ENCODE measurements at regions not wholly inside any gene's neighbourhood (a gene's known extent, or its start where the extent isn't known, plus 50 kb on each side); places are given as distances from the start of the nearest gene placed in this dataset.
"Not testable (repeated sequence)": the region's sequence is repeated elsewhere in the genome, so short reads cannot be mapped to it uniquely, and the experiment has no call there.

- DNase-seq (ENCODE audit: low spot score) = no peak
Measured at GRCh38 chr21:23039846-23040245, 2041.6 kb downstream of the NCAM2 start.

- no peak for DNase-seq (ENCODE audit: low spot score)
Measured at GRCh38 chr21:23045955-23046354, 2047.7 kb downstream of the NCAM2 start.

GRCh38 chr21:23067672-23068071, 2069.5 kb downstream of the NCAM2 start:
- no peak for DNase-seq (ENCODE audit: low spot score)

GRCh38 chr21:23083242-23083641, 2085.0 kb downstream of the NCAM2 start:
- no peak for DNase-seq (ENCODE audit: low spot score)

GRCh38 chr21:23093259-23093658, 2095.1 kb downstream of the NCAM2 start:
- DNase-seq (ENCODE audit: low spot score) = no peak

GRCh38 chr21:23099185-23099584, 2101.0 kb downstream of the NCAM2 start:
- no peak for DNase-seq (ENCODE audit: low spot score)

- DNase-seq (ENCODE audit: low spot score) = no peak
Measured at GRCh38 chr21:23101111-23101510, 2102.9 kb downstream of the NCAM2 start.

- DNase-seq (ENCODE audit: low spot score) = no peak
Measured at GRCh38 chr21:23108533-23108932, 2110.3 kb downstream of the NCAM2 start.

GRCh38 chr21:23111070-23111600, 2112.9 kb downstream of the NCAM2 start:
- DNase-seq (ENCODE audit: low spot score) = no peak

- DNase-seq (ENCODE audit: low spot score) = no peak
Measured at GRCh38 chr21:23119491-23119890, 2121.3 kb downstream of the NCAM2 start.

- DNase-seq (ENCODE audit: low spot score) = no peak
Measured at GRCh38 chr21:23127973-23128372, 2129.8 kb downstream of the NCAM2 start.

GRCh38 chr21:23130308-23130707, 2132.1 kb downstream of the NCAM2 start:
- no peak for DNase-seq (ENCODE audit: low spot score)

GRCh38 chr21:23131177-23131576, 2133.0 kb downstream of the NCAM2 start:
- DNase-seq (ENCODE audit: low spot score) = no peak

GRCh38 chr21:23138797-23139196, 2140.6 kb downstream of the NCAM2 start:
- DNase-seq (ENCODE audit: low spot score) = no peak

- no peak for DNase-seq (ENCODE audit: low spot score)
Measured at GRCh38 chr21:23152130-23152529, 2153.9 kb downstream of the NCAM2 start.

GRCh38 chr21:23153842-23154241, 2155.6 kb downstream of the NCAM2 start:
- not testable (repeated sequence) for DNase-seq (ENCODE audit: low spot score)

- no peak for DNase-seq (ENCODE audit: low spot score)
Measured at GRCh38 chr21:23155281-23155680, 2157.1 kb downstream of the NCAM2 start.

GRCh38 chr21:23160914-23161313, 2162.7 kb downstream of the NCAM2 start:
- DNase-seq (ENCODE audit: low spot score) = no peak

GRCh38 chr21:23162198-23162946, 2164.2 kb downstream of the NCAM2 start:
- no peak for DNase-seq (ENCODE audit: low spot score)
